ENCODE measurements at regions not wholly inside any gene's neighbourhood (a gene's known extent, or its start where the extent isn't known, plus 50 kb on each side); places are given as distances from the start of the nearest gene placed in this dataset.

- TF ChIP-seq CTCF (IDR thresholded peaks at IDR 0.05) (no peak), POLR2A (IDR thresholded peaks at IDR 0.05) (no peak)
Observed at GRCh38 chr3:53401154-53401553, 53.8 kb upstream of the DCP1A start.
